AG10803 (cell line): ENCODE measurements at regions not wholly inside any gene's neighbourhood (a gene's known extent, or its start where the extent isn't known, plus 50 kb on each side); places are given as distances from the start of the nearest gene placed in this dataset.
A peak's percentile ranks its signal among the peaks of the same experiment; 100 is the strongest.

Source experiments
- DNase-seq: peaks from one replicate; pipeline ENCODE4 v3.0.0; 2010; ENCODE audit warnings: low read depth
- H3K4me3 ChIP-seq: 2 replicates; pipeline ENCODE4 v1.5.1; 2011; ENCODE audit warnings: mild to moderate bottlenecking, low read length, control low read depth
- TF ChIP-seq, protein P1 (sequence below): conservative IDR thresholded peaks from 2 replicates; pipeline ENCODE4 v1.5.1; 2011; ENCODE audit warnings: mild to moderate bottlenecking, low read length, control low read depth, inconsistent platforms

DNA sequence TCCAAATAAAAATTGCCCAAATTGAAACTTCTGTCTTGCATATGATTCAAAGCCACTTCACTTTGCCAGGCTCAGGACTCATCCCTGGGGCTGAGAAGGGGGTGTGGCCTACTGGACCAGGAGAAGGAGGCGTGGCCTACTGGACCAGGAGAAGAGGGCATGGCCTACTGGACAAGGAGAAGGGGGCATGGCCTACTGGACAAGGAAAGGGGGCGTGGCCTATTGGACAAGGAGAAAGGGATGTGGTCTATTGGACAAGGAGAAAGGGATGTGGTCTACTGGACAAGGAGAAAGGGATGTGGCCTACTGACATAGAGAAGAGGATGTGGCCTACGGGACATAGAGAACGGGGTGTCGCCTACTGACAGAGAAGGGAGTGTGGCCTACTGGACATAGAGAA, 405.3 kb downstream of the RRAGC start:
- DNase-seq, result no peak
- TF ChIP-seq, protein P1, sequence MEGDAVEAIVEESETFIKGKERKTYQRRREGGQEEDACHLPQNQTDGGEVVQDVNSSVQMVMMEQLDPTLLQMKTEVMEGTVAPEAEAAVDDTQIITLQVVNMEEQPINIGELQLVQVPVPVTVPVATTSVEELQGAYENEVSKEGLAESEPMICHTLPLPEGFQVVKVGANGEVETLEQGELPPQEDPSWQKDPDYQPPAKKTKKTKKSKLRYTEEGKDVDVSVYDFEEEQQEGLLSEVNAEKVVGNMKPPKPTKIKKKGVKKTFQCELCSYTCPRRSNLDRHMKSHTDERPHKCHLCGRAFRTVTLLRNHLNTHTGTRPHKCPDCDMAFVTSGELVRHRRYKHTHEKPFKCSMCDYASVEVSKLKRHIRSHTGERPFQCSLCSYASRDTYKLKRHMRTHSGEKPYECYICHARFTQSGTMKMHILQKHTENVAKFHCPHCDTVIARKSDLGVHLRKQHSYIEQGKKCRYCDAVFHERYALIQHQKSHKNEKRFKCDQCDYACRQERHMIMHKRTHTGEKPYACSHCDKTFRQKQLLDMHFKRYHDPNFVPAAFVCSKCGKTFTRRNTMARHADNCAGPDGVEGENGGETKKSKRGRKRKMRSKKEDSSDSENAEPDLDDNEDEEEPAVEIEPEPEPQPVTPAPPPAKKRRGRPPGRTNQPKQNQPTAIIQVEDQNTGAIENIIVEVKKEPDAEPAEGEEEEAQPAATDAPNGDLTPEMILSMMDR, result no peak
- H3K4me3 ChIP-seq, result no peak overlapping the region

DNA sequence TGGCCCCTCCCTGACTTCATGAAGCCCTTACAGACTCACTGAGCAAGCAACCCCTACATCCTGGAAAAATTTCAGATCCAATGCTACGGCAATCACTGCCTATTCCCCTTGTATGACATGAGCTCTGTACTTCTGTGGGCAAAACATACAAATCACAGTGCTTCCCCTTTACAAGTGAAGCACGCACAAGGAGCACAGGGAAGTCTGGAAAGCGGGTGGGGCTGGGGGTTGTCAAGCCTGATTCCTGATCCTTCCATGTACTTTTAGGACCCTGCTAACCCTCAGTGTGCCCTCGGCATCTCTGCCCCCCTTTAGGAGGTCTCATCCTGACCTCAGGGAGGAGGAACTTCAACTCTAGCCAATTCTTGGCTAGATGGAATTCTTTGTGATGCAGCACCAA, 405.7 kb upstream of the POU3F1 start:
- DNase-seq, result no peak
- H3K4me3 ChIP-seq, result no peak overlapping the region
- TF ChIP-seq, protein P1, result no peak

GRCh38 chr1:38451541-38451993, 405.0 kb upstream of the POU3F1 start:
- TF ChIP-seq, protein P1, result no peak
- peak; percentile 26 for DNase-seq
- H3K4me3 ChIP-seq, result no peak overlapping the region

GRCh38 chr1:38448893-38449292, 402.3 kb upstream of the POU3F1 start:
- TF ChIP-seq, protein P1, result no peak
- DNase-seq, result no peak
- no peak overlapping the region for H3K4me3 ChIP-seq

DNA sequence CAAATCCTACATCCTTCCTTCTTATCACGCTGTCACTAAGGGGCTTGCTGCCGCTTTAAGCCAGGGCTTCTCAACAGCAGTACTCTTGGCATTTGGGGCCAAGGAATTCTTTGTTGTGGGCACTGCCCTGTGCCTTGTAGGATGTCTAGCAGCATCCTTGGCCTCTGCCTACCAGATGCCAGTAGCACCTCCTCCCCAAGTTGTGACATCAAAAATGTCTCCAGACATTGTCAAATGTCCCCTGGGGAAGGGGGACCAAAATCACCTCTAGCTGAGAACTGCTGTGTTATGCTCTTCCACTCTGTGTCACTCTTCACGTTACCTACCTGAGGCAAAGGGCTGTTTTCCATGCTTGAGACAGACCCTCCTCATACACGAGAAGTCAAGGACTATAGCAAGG, 400.3 kb upstream of the POU3F1 start:
- DNase-seq, result no peak
- TF ChIP-seq, protein P1, result no peak
- no peak overlapping the region for H3K4me3 ChIP-seq

DNA sequence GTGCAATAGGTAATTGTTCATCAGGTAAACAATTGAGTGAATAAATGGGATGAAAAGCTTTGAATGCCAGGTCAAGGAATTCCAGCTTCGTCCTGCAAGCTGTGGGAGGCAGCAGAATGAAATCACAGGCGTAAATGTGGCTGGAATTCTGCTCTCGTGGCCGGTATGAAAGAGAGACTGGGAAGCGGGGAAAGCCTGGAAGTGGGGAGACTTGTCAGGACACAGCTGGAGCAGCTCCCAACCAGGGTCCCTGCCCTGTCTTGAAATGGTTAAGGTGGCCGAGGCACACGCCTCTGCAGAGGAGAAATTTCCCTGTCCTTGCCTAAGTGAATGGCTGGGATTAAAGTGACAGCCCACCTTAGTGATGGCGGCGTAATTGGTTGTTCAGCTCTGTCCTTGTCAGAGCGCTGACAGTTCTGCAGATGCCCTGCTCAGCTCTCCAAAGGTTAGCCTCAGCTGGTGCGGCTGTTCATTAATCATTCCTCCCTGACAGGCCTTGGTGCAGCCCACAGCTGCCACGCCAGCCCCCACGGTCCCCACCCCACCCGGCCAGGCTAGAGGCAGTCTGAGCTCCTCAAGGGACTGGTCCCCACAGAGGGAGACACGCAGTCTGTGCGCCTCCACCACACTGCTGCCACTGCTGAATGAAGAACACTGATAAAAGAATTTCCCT, 398.3 kb upstream of the POU3F1 start:
- no peak overlapping the region for H3K4me3 ChIP-seq
- TF ChIP-seq, protein P1, result no peak
- no peak for DNase-seq

DNA sequence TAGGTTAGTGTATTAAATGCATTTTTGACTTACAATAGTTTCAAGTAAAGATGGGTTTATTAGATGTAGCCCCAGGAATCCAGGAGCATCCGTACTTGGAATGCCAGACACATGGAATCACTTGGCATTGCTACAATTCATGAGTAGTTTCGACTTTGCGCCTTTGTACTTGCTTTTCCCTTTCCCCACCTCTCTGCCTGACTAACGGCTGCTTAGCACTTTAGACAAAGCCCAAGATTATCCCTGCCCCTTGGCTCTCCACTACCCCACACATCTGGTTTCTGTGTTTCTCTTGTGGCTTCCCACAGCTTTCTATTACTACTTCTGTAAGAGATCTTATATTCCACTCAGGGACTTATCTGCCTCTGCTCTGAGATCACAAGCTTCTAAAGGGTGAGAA, 397.7 kb upstream of the POU3F1 start:
- no peak overlapping the region for H3K4me3 ChIP-seq
- TF ChIP-seq, protein P1, result no peak
- peak; percentile 83 for DNase-seq
